A549 (cell line): ENCODE measurements at regions not wholly inside any gene's neighbourhood (a gene's known extent, or its start where the extent isn't known, plus 50 kb on each side); places are given as distances from the start of the nearest gene placed in this dataset.

Source experiments
- ATAC-seq, 2 experiments: fragments of 200-7000 bp in 1 of 2; fragments of >200 bp in 1 of 2; cut with Nextera tagmentation in 1 of 2; cut with Tn5 transposase in 1 of 2; 3 replicates each; pipeline versions ENCODE4 v1.8.0 to v1.9.1; 2018 to 2020; ENCODE audit warnings: mild to moderate bottlenecking in 1 of 2, moderate library complexity in 1 of 2
- CTCF ChIA-PET: fragments of 300-600 bp; sonication (Branson Sonifier 250); formaldehyde crosslinking; extraction: SDS; loops from one replicate; lab custom pipeline; 2021; ENCODE audit warnings: antibody characterized with exemption, inconsistent platforms; lab: Yijun Ruan, JAX
- POLR2A ChIA-PET: fragments of 350-600 bp; formaldehyde crosslinking; extraction: SDS; loops from one replicate; lab custom pipeline; 2021; ENCODE audit warnings: antibody characterized with exemption, inconsistent platforms; lab: Yijun Ruan, JAX
- DNase-seq, 2 experiments: peaks; one replicate each; pipeline versions ENCODE4 v3.0.0 to v3.0.0-alpha.2; 2011 to 2016; ENCODE audit warnings: low read depth in 1 of 2, low spot score in 1 of 2
- FAIRE-seq: peaks from 2 replicates; lab custom pipeline; 2011; peaks lifted over from hg19 to GRCh38; lab: Jason Lieb, UNC
- H3K27ac ChIP-seq, 2 experiments: fragments of >200 bp; sonication (Bioruptor Twin); formaldehyde crosslinking; 3 replicates each; pipeline ENCODE4 v1.5.1; 2016 to 2017
- H3K4me1 ChIP-seq: fragments of >200 bp; sonication (Bioruptor Twin); formaldehyde crosslinking; 3 replicates; pipeline ENCODE4 v1.6.1; 2016
- H3K4me2 ChIP-seq: fragments of >200 bp; sonication (Bioruptor Twin); formaldehyde crosslinking; 3 replicates; pipeline ENCODE4 v1.6.1; 2016
- H3K4me3 ChIP-seq: fragments of >200 bp; sonication (Bioruptor Twin); formaldehyde crosslinking; 3 replicates; pipeline ENCODE4 v1.5.1; 2016
- H3K9me3 ChIP-seq: fragments of >200 bp; sonication (Bioruptor Twin); formaldehyde crosslinking; 3 replicates; pipeline ENCODE4 v1.6.1; 2016
- BHLHE40 ChIP-seq: IDR thresholded peaks from 2 replicates; pipeline ENCODE4 v1.6.1; 2012; ENCODE audit warnings: low read depth, low read length, inconsistent platforms
- FOSL2 ChIP-seq, 2 experiments: fragments of 450-650 bp in 1 of 2; fragments of >200 bp in 1 of 2; sonication (Bioruptor Twin) in 1 of 2; formaldehyde crosslinking; IDR thresholded peaks; 2 replicates each; pipeline versions ENCODE4 v1.5.0 to v1.6.1; 2016 to 2020; ENCODE audit warnings: mild to moderate bottlenecking in 1 of 2, moderate library complexity in 1 of 2
- HDAC2 ChIP-seq: fragments of 200-600 bp; sonication (generic); IDR thresholded peaks from 2 replicates; pipeline ENCODE4 v1.6.1; 2016
- HOXB5 ChIP-seq: fragments of 250-450 bp; sonication (Bioruptor Pico); IDR thresholded peaks from 2 replicates; pipeline ENCODE4 v1.5.0; 2020; ENCODE audit warnings: mild to moderate bottlenecking, moderate library complexity
- RARB ChIP-seq: fragments of 250-450 bp; sonication (Bioruptor Pico); IDR thresholded peaks from 2 replicates; pipeline ENCODE4 v1.8.0; 2021; ENCODE audit warnings: mild to moderate bottlenecking, moderate library complexity
- RCOR1 ChIP-seq: fragments of 150-350 bp; IDR thresholded peaks from 2 replicates; pipeline ENCODE4 v1.6.1; 2014; ENCODE audit warnings: antibody characterized with exemption, low read length, low read depth
- WGBS: methylation state at CpG from one replicate; pipeline ENCODE4 v1.1.6; 2017; ENCODE audit errors: missing lambda C conversion rate; 5-methylcytosine and 5-hydroxymethylcytosine counted together
- TF ChIP-seq, protein P1 (sequence below): fragments of >200 bp; sonication (Bioruptor Twin); formaldehyde crosslinking; IDR thresholded peaks from 3 replicates; pipeline ENCODE4 v1.6.1; 2016
- TF ChIP-seq, protein P2 (sequence below): fragments of 150-350 bp; IDR thresholded peaks from 2 replicates; pipeline ENCODE4 v1.6.1; 2014; ENCODE audit warnings: low read depth, mild to moderate bottlenecking, low read length
- TF ChIP-seq, protein P3 (sequence below): fragments of 250-450 bp; sonication (Bioruptor Pico); IDR thresholded peaks from 2 replicates; pipeline ENCODE4 v1.5.0; 2021; ENCODE audit warnings: mild to moderate bottlenecking, moderate library complexity, borderline replicate concordance

DNA sequence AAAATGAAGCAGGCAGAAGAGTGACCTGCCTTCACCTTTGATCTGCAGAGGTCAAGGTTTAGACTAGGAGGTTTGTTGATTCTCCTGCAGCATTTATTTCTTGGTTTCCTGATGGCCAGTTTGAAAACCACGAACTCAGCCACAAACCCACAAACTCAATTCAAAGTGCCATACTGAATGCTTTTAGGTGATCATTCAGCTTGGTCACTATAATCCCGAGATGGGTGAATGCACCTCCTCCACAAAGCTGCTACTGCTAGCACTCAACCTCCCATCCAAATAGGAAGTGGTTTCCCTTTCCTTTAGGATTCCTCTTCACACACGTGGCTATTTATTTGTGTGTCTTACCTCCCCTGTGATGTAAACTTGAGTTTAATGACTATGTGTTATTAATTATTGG lies 225.2 kb downstream of the MID1 start:
- DNase-seq (no peak), FAIRE-seq (no peak), ATAC-seq (no peak)
- Histone ChIP-seq H3K27ac (no peak overlapping the region), H3K4me3 (no peak overlapping the region), H3K4me2 (no peak overlapping the region), H3K4me1 (peaks cover 9% of the 10 kb centered on the region; the same call in 1 of the 3 replicates), H3K9me3 (no peaks in the 10 kb centered on the region)
- CTCF ChIA-PET: no interaction called here
- POLR2A ChIA-PET: no interaction called here
- TF ChIP-seq, protein P1, sequence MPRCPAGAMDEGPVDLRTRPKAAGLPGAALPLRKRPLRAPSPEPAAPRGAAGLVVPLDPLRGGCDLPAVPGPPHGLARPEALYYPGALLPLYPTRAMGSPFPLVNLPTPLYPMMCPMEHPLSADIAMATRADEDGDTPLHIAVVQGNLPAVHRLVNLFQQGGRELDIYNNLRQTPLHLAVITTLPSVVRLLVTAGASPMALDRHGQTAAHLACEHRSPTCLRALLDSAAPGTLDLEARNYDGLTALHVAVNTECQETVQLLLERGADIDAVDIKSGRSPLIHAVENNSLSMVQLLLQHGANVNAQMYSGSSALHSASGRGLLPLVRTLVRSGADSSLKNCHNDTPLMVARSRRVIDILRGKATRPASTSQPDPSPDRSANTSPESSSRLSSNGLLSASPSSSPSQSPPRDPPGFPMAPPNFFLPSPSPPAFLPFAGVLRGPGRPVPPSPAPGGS: no peak
- TF ChIP-seq HOXB5 (no peak), RCOR1 (no peak), BHLHE40 (no peak), FOSL2 (IDR thresholded peaks at IDR 0.05) (no peak), FOSL2 (CRISPR knock-in tag; IDR thresholded peaks at IDR 0.05) (no peak), RARB (CRISPR knock-in tag) (no peak), HDAC2 (no peak)
- TF ChIP-seq, protein P2, sequence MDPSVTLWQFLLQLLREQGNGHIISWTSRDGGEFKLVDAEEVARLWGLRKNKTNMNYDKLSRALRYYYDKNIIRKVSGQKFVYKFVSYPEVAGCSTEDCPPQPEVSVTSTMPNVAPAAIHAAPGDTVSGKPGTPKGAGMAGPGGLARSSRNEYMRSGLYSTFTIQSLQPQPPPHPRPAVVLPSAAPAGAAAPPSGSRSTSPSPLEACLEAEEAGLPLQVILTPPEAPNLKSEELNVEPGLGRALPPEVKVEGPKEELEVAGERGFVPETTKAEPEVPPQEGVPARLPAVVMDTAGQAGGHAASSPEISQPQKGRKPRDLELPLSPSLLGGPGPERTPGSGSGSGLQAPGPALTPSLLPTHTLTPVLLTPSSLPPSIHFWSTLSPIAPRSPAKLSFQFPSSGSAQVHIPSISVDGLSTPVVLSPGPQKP: no peak
- TF ChIP-seq, protein P3, sequence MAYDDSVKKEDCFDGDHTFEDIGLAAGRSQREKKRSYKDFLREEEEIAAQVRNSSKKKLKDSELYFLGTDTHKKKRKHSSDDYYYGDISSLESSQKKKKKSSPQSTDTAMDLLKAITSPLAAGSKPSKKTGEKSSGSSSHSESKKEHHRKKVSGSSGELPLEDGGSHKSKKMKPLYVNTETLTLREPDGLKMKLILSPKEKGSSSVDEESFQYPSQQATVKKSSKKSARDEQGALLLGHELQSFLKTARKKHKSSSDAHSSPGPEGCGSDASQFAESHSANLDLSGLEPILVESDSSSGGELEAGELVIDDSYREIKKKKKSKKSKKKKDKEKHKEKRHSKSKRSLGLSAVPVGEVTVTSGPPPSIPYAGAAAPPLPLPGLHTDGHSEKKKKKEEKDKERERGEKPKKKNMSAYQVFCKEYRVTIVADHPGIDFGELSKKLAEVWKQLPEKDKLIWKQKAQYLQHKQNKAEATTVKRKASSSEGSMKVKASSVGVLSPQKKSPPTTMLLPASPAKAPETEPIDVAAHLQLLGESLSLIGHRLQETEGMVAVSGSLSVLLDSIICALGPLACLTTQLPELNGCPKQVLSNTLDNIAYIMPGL (CRISPR knock-in tag): no peak
- WGBS: 65% methylated on average over 3 of the region's 3 CpGs
